ENCODE measurements at regions not wholly inside any gene's neighbourhood (a gene's known extent, or its start where the extent isn't known, plus 50 kb on each side); places are given as distances from the start of the nearest gene placed in this dataset.
"Not testable (repeated sequence)": the region's sequence is repeated elsewhere in the genome, so short reads cannot be mapped to it uniquely, and the experiment has no call there.

GRCh38 chr5:101244621-101245020, 341.5 kb upstream of the ST8SIA4 start:
- POLR2A ChIA-PET = no interaction called here

GRCh38 chr5:101212942-101213514, 309.9 kb upstream of the ST8SIA4 start:
- ChIA-PET POLR2A (no interaction called here), CTCF (interaction anchor here (1.5 kb wide), 1 partner anchor 10 kb away, joined by 3 read pairs; no protein-coding TSS in a partner anchor)
- TF ChIP-seq, protein P1, sequence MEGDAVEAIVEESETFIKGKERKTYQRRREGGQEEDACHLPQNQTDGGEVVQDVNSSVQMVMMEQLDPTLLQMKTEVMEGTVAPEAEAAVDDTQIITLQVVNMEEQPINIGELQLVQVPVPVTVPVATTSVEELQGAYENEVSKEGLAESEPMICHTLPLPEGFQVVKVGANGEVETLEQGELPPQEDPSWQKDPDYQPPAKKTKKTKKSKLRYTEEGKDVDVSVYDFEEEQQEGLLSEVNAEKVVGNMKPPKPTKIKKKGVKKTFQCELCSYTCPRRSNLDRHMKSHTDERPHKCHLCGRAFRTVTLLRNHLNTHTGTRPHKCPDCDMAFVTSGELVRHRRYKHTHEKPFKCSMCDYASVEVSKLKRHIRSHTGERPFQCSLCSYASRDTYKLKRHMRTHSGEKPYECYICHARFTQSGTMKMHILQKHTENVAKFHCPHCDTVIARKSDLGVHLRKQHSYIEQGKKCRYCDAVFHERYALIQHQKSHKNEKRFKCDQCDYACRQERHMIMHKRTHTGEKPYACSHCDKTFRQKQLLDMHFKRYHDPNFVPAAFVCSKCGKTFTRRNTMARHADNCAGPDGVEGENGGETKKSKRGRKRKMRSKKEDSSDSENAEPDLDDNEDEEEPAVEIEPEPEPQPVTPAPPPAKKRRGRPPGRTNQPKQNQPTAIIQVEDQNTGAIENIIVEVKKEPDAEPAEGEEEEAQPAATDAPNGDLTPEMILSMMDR (IDR thresholded peaks at IDR 0.05; ENCODE audit: control extremely low read depth, extremely low read depth, low read depth, missing control alignments) = no peak
- no peak for DNase-seq (ENCODE audit: extremely low spot score)

More at GRCh38 chr5:101244621-101245020, 341.5 kb upstream of the ST8SIA4 start:
- DNase-seq (ENCODE audit: extremely low spot score) = no peak
- TF ChIP-seq, protein P1 (IDR thresholded peaks at IDR 0.05; ENCODE audit: control extremely low read depth, extremely low read depth, low read depth, missing control alignments) = no peak
- CTCF ChIA-PET = interaction anchor here (1.9 kb wide), 1 partner anchor 14 kb away, joined by 4 read pairs; no protein-coding TSS in a partner anchor

DNA sequence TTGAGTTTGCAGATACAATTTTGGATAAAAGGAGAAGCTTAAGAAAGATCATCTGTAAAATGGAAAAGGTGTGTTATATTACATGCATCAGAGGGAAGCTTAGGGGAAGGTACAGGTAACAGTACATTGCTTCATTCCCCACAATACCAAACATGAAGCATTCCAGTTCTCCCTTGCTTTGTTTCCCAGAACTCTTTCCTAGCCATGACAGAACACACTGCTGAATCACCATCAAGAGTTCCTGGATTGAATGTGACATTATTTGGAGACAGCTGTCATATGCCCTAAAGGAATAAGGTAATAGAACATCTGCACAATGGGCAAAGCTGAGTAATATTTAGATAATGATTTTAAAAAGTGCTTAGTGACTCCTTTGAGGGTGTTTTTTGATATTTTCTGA, 303.5 kb upstream of the ST8SIA4 start:
- no peak for DNase-seq (ENCODE audit: extremely low spot score)
- POLR2A ChIA-PET = no interaction called here
- CTCF ChIA-PET = no interaction called here
- TF ChIP-seq, protein P1 (IDR thresholded peaks at IDR 0.05; ENCODE audit: control extremely low read depth, extremely low read depth, low read depth, missing control alignments) = no peak

DNA sequence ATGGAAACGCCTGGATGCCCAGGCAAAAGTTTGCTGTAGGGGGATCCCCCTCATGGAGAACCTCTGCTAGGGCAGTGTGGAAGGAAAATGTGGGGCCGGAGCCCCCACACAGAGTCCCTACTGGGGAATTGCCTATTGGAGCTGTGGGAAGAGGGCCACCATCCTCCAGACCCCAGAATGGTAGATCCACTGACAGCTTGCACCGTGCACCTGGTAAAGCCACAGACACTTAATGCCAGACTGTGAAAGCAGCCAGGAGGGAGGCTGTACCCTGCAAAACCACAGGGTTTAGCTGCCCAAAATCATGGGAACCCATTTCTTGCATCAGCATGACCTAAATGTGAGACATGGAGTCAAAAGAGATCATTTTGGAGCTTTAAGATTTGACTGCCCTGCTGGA, 302.0 kb upstream of the ST8SIA4 start:
- DNase-seq (ENCODE audit: extremely low spot score); CTCF ChIA-PET; POLR2A ChIA-PET: not testable (repeated sequence)

DNA sequence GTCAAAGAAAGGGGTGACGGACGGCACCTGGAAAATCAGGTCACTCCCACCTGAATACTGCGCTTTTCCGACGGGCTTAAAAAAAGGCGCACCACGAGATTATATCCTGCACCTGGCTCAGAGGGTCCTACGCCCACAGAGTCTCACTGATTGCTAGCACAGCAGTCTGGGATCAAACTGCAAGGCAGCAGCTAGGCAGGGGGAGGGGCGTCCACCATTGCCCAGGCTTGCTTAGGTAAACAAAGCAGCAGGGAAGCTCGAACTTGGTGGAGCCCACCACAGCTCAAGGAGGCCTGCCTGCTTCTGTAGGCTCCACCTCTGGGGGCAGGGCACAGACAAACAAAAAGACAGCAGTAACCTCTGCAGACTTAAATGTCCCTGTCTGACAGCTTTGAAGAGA, 277.3 kb upstream of the ST8SIA4 start:
- CTCF ChIA-PET; DNase-seq (ENCODE audit: extremely low spot score); POLR2A ChIA-PET: not testable (repeated sequence)

DNA sequence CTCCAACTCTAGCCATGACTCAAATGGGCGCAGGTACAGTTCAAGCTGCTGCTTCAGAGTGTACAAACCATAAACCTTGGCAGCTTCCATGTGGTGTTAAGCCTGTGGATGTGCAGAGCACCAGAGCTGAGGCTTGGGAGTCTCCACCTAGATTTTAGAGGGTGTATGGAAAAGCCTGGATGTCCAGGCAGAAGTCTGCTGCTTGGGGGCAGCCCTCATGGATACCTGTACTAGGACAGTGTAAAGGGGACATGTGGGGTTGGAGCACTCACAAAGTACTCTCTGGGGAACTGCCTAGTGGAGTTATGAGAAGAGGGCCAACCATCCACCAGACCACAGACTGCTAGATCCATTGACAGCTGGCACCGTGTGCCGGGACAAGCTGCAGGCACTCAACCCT, 273.5 kb upstream of the ST8SIA4 start:
- CTCF ChIA-PET = no interaction called here
- TF ChIP-seq, protein P1 (IDR thresholded peaks at IDR 0.05; ENCODE audit: control extremely low read depth, extremely low read depth, low read depth, missing control alignments) = no peak
- DNase-seq (ENCODE audit: extremely low spot score) = no peak
- POLR2A ChIA-PET = no interaction called here

- TF ChIP-seq, protein P1 (IDR thresholded peaks at IDR 0.05; ENCODE audit: control extremely low read depth, extremely low read depth, low read depth, missing control alignments) = no peak
- DNase-seq (ENCODE audit: extremely low spot score) = no peak
- ChIA-PET CTCF (no interaction called here), POLR2A (no interaction called here)
These were observed 271.9 kb upstream of the ST8SIA4 start for GRCh38 chr5:101174981-101175380.

GRCh38 chr5:101163088-101163487, 260.0 kb upstream of the ST8SIA4 start:
- POLR2A ChIA-PET = no interaction called here
- TF ChIP-seq, protein P1 (IDR thresholded peaks at IDR 0.05; ENCODE audit: control extremely low read depth, extremely low read depth, low read depth, missing control alignments) = no peak
- CTCF ChIA-PET = interaction anchor here (2.7 kb wide), 1 partner anchor 9 kb away, joined by 10 read pairs; no protein-coding TSS in a partner anchor
- DNase-seq (ENCODE audit: extremely low spot score) = no peak
